MM.1S (cell line): ENCODE measurements at regions not wholly inside any gene's neighbourhood (a gene's known extent, or its start where the extent isn't known, plus 50 kb on each side); places are given as distances from the start of the nearest gene placed in this dataset.

Experiments used
- EZH2 ChIP-seq: fragments of 300-600 bp; sonication (generic); optimal IDR thresholded peaks from 2 replicates; pipeline ENCODE3; 2017; ENCODE audit warnings: low read depth, mild to moderate bottlenecking, antibody characterized with exemption, low read length, mixed read lengths
- EZH2phosphoT487 ChIP-seq: fragments of 300-600 bp; sonication (generic); IDR thresholded peaks from 2 replicates; pipeline ENCODE4 v1.6.1; 2018; ENCODE audit warnings: antibody characterized with exemption, low read length
- TF ChIP-seq, protein P1 (sequence below): fragments of 300-600 bp; sonication (generic); IDR thresholded peaks from 2 replicates; pipeline ENCODE4 v1.5.1; 2016; ENCODE audit warnings: antibody characterized with exemption, low read length, mixed read lengths

DNA sequence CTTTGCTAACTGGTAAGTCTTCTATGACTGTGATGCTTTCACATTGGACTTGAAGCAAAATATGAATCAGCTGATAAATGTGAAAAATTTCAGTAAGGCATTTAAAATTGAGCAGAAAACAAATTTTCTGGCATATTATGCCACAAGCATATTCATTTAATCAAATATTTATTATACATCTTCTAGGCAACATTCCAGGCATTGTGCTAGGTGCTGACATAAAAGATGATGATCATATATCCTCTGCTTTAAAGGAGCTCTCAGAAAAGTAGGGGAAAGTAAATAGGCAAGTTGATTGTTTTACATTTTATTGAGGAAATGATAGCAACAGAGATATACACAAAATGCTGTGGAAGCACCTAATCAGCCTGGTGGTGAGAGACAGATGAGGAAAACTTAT, 248.9 kb downstream of the SLC16A7 start:
- TF ChIP-seq, protein P1, sequence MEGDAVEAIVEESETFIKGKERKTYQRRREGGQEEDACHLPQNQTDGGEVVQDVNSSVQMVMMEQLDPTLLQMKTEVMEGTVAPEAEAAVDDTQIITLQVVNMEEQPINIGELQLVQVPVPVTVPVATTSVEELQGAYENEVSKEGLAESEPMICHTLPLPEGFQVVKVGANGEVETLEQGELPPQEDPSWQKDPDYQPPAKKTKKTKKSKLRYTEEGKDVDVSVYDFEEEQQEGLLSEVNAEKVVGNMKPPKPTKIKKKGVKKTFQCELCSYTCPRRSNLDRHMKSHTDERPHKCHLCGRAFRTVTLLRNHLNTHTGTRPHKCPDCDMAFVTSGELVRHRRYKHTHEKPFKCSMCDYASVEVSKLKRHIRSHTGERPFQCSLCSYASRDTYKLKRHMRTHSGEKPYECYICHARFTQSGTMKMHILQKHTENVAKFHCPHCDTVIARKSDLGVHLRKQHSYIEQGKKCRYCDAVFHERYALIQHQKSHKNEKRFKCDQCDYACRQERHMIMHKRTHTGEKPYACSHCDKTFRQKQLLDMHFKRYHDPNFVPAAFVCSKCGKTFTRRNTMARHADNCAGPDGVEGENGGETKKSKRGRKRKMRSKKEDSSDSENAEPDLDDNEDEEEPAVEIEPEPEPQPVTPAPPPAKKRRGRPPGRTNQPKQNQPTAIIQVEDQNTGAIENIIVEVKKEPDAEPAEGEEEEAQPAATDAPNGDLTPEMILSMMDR, result no peak
- TF ChIP-seq EZH2 (no peak), EZH2phosphoT487 (no peak)
